HFFc6 (cell line): ENCODE measurements at regions not wholly inside any gene's neighbourhood (a gene's known extent, or its start where the extent isn't known, plus 50 kb on each side); places are given as distances from the start of the nearest gene placed in this dataset.

Experiments
- DNase-seq: peaks from one replicate; pipeline ENCODE4 v3.0.0-alpha.2; 2018
- H3K27ac Mint-ChIP-seq: 2 replicates; pipeline ENCODE4 v1.8.0; 2020; ENCODE audit warnings: mild to moderate bottlenecking, mixed read lengths
- H3K27me3 Mint-ChIP-seq: 2 replicates; pipeline ENCODE4 v1.8.0; 2021; ENCODE audit warnings: mild to moderate bottlenecking, moderate library complexity, mixed read lengths; ENCODE audit not compliant: insufficient read depth
- H3K36me3 Mint-ChIP-seq: 2 replicates; pipeline ENCODE4 v1.8.0; 2021; ENCODE audit warnings: low read depth, mixed read lengths
- H3K4me1 Mint-ChIP-seq: 2 replicates; pipeline ENCODE4 v1.8.0; 2020; ENCODE audit warnings: low read depth, mixed read lengths
- H3K4me3 Mint-ChIP-seq: 2 replicates; pipeline ENCODE4 v1.8.0; 2020; ENCODE audit warnings: mild to moderate bottlenecking, moderate library complexity, mixed read lengths
- H3K9me3 Mint-ChIP-seq: 2 replicates; pipeline ENCODE4 v1.8.0; 2020; ENCODE audit warnings: mild to moderate bottlenecking, mixed read lengths
- TF ChIP-seq, protein P1 (sequence below): fragments of 200-600 bp; sonication (generic); IDR thresholded peaks from 2 replicates; pipeline ENCODE4 v1.5.0; 2021; ENCODE audit warnings: antibody characterized with exemption, mild to moderate bottlenecking

DNA sequence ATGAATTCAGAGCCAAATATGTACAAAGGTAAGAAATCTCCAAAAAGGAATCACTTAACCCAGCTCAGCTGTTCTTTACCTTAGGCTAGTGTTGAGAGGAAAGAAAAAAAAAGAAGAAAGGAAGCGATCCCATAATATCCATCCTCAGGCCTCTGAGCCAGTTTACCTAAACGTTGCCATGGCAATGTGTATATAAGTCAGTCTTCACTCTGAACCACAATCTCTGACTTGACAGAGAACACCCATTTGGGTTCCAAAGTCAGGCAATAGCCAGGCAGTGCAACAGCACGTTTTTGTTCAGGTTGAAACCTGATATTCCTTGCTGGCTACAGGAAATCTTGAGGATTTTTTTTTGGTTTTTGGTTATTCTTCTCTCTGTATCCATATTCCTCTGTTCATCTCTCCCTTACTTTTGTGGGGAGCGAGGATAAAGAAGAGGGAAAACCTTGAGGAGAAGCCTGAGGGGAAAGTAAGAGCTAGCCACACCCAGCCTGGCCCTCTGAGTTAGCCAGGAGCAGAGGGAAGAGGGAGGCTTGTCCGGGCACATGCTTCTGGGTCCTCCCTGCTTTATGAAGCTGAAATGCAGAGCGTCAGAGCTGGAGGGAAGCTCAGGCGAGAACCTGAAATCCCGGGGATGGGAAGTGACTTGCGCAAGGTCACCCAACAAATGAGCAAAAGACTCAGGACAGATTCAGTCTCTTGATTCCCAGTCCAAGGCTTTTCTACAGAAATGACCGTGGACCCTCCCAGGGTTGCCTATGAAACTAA lies 152.7 kb downstream of the SOX9 start:
- H3K4me1 Mint-ChIP-seq, result peaks cover 9% of the 10 kb centered on the region
- TF ChIP-seq, protein P1, sequence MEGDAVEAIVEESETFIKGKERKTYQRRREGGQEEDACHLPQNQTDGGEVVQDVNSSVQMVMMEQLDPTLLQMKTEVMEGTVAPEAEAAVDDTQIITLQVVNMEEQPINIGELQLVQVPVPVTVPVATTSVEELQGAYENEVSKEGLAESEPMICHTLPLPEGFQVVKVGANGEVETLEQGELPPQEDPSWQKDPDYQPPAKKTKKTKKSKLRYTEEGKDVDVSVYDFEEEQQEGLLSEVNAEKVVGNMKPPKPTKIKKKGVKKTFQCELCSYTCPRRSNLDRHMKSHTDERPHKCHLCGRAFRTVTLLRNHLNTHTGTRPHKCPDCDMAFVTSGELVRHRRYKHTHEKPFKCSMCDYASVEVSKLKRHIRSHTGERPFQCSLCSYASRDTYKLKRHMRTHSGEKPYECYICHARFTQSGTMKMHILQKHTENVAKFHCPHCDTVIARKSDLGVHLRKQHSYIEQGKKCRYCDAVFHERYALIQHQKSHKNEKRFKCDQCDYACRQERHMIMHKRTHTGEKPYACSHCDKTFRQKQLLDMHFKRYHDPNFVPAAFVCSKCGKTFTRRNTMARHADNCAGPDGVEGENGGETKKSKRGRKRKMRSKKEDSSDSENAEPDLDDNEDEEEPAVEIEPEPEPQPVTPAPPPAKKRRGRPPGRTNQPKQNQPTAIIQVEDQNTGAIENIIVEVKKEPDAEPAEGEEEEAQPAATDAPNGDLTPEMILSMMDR, result no peak
- no peak for DNase-seq
- peaks cover 8% of the 10 kb centered on the region for H3K27me3 Mint-ChIP-seq
- H3K36me3 Mint-ChIP-seq, result no peaks in the 10 kb centered on the region
- H3K4me3 Mint-ChIP-seq, result no peak overlapping the region
- no peak overlapping the region for H3K27ac Mint-ChIP-seq
- H3K9me3 Mint-ChIP-seq, result no peaks in the 10 kb centered on the region

DNA sequence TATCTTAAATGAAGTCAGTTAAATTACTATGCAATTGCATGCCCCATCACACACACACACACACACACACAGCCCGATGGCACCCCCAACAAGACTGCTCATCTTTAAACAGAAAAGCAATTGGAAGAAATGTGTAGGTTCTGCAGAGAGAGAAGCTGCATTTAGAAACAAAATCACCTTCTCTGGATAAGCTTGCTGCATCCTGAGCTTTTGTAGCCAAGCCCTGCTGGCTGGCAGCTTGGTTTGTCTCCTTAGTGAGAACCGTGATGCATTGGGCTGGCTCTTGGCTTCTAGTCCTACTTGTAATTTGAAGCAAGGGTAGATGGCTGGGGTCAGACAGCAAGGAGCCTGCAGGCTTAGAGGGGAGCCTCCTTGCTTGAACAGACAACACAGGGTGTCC lies 153.8 kb downstream of the SOX9 start:
- Mint-ChIP-seq H3K36me3 (no peaks in the 10 kb centered on the region), H3K27me3 (peaks cover 5% of the 10 kb centered on the region), H3K4me3 (no peak overlapping the region), H3K4me1 (peaks cover 9% of the 10 kb centered on the region), H3K9me3 (no peaks in the 10 kb centered on the region), H3K27ac (no peak overlapping the region)
- DNase-seq, result no peak
- TF ChIP-seq, protein P1, result no peak

DNA sequence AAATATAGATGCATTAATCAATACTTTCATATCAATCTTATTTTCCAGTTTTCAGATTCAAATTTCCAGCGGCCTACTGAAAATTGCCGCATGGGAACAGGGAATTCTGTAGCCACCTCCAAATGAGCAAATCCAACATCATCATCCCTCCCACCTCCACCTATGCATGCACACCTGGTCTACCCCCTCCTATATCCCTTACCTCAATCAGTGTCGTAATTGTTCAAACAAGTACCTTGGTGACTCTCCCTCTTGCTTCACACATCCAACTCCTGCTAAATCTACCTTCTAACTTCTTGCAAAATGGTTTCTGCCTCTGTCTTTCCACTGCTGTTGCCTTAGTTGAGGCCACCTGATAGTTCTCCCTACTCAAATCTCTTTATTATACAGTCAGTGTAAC lies 160.1 kb downstream of the SOX9 start:
- DNase-seq, result no peak
- Mint-ChIP-seq H3K4me3 (no peak overlapping the region), H3K27me3 (peaks cover 6% of the 10 kb centered on the region), H3K4me1 (no peaks in the 10 kb centered on the region), H3K27ac (no peak overlapping the region), H3K36me3 (no peaks in the 10 kb centered on the region), H3K9me3 (no peaks in the 10 kb centered on the region)
- TF ChIP-seq, protein P1, result no peak

DNA sequence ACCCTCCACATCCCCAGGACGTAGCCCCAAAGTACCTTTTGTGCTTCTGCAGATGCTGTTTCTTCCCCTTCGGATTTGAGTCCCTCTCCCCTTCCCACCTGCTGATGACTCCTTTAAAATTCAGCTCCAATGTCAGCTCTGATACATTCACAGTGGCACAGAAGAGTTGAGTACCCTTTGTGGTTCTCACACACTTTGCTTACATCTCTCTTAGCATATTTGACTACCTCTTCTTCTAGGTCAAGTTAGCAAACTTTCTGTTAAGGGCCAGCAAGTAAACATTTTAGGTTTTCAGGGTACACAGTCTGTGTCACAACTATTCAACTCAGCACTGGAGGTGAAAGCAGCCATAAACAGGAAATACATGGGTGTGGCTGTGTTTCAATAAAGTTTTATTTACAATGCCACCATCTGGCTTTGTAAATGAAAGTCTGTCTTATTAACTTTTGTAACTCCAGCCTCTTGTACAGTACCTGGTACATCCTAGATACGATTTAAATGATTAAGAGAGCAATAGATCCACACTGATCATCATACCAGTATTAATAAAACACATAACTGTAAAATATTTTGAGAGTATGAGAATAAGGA lies 161.7 kb downstream of the SOX9 start:
- H3K4me3 Mint-ChIP-seq, result no peak overlapping the region
- H3K9me3 Mint-ChIP-seq, result no peaks in the 10 kb centered on the region
- H3K27me3 Mint-ChIP-seq, result peaks cover 13% of the 10 kb centered on the region
- no peak overlapping the region for H3K27ac Mint-ChIP-seq
- no peak for DNase-seq
- TF ChIP-seq, protein P1, result no peak
- H3K36me3 Mint-ChIP-seq, result no peaks in the 10 kb centered on the region
- no peaks in the 10 kb centered on the region for H3K4me1 Mint-ChIP-seq

DNA sequence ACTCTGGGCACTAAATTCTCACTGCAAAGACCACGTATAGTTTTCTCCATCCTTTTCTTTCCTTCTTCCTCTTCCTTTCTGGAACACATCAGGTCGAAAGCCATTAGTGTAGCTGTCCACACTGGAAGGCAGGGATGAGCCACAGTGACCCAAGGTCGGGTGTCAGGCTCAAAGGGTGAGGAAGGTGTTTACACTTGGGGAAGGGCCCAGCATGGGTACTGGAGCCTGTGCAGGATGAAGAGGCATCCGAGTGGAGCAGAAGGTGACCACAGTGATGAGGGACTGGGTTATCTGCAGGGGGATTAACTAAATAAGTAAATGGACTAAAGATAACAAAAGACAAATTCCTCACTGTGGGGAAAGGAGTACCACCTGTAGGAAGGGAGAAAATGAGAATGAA lies 164.0 kb downstream of the SOX9 start:
- Mint-ChIP-seq H3K9me3 (no peaks in the 10 kb centered on the region), H3K4me3 (no peak overlapping the region), H3K36me3 (no peaks in the 10 kb centered on the region), H3K27me3 (peaks cover 15% of the 10 kb centered on the region), H3K27ac (no peak overlapping the region), H3K4me1 (no peaks in the 10 kb centered on the region)
- TF ChIP-seq, protein P1, result no peak
- DNase-seq, result no peak
